Keratinocyte (primary cell): ENCODE measurements at regions not wholly inside any gene's neighbourhood (a gene's known extent, or its start where the extent isn't known, plus 50 kb on each side); places are given as distances from the start of the nearest gene placed in this dataset.
A peak's percentile ranks its signal among the peaks of the same experiment; 100 is the strongest.

Experiments used
- DNase-seq: peaks from one replicate; pipeline ENCODE4 v3.0.0-alpha.2; 2011; ENCODE audit warnings: low read depth, missing footprints, low spot score
- FAIRE-seq: peaks from 2 replicates; lab custom pipeline; 2011; peaks lifted over from hg19 to GRCh38; lab: Jason Lieb, UNC
- H2AFZ ChIP-seq: 2 replicates; pipeline ENCODE4 v1.6.0; 2012; ENCODE audit warnings: low read length, control low read depth, inconsistent platforms; ENCODE audit not compliant: control insufficient read depth
- H3K27ac ChIP-seq: 2 replicates; pipeline ENCODE4 v1.5.1; 2011; ENCODE audit warnings: low read length; ENCODE audit not compliant: control insufficient read depth, insufficient read depth
- H3K27me3 ChIP-seq: 3 replicates; pipeline ENCODE4 v1.6.0; 2011; ENCODE audit warnings: low read length; ENCODE audit not compliant: control insufficient read depth, insufficient read depth; ENCODE audit errors: extremely low read depth
- H3K36me3 ChIP-seq, 2 experiments: 2 replicates in 1 of 2; 3 replicates in 1 of 2; pipeline ENCODE4 v1.5.1; 2011; ENCODE audit warnings: low read length in 2 of 2, mild to moderate bottlenecking in 1 of 2; ENCODE audit not compliant: control insufficient read depth in 2 of 2, insufficient read depth in 2 of 2; ENCODE audit errors: extremely low read depth in 1 of 2
- H3K4me1 ChIP-seq: 3 replicates; pipeline ENCODE4 v1.5.1; 2011; ENCODE audit warnings: low read length; ENCODE audit not compliant: control insufficient read depth, insufficient read depth; ENCODE audit errors: extremely low read depth
- H3K4me2 ChIP-seq: 3 replicates; pipeline ENCODE4 v1.6.0; 2011; ENCODE audit warnings: low read depth, low read length; ENCODE audit not compliant: control insufficient read depth, insufficient read depth; ENCODE audit errors: extremely low read depth
- H3K4me3 ChIP-seq, 3 experiments: fragments of 200-600 bp in 1 of 3; sonication (generic) in 1 of 3; 2 replicates in 2 of 3; 3 replicates in 1 of 3; pipeline ENCODE4 v1.5.1; 2011 to 2016; ENCODE audit warnings: low read length in 3 of 3, mild to moderate bottlenecking in 3 of 3, control low read depth in 2 of 3, inconsistent platforms in 1 of 3, low read depth in 1 of 3, mixed read lengths in 1 of 3, mixed run types in 1 of 3, moderate library complexity in 1 of 3; ENCODE audit not compliant: control insufficient read depth in 2 of 3, insufficient read depth in 2 of 3; ENCODE audit errors: extremely low read depth in 1 of 3
- H3K79me2 ChIP-seq: 2 replicates; pipeline ENCODE4 v1.6.0; 2012; ENCODE audit warnings: low read length; ENCODE audit not compliant: control insufficient read depth, insufficient read depth
- H3K9ac ChIP-seq: 3 replicates; pipeline ENCODE4 v1.6.0; 2011; ENCODE audit warnings: low read length; ENCODE audit not compliant: control insufficient read depth, insufficient read depth; ENCODE audit errors: extremely low read depth
- H3K9me1 ChIP-seq: 3 replicates; pipeline ENCODE4 v1.6.0; 2011; ENCODE audit warnings: low read length; ENCODE audit not compliant: control insufficient read depth, insufficient read depth; ENCODE audit errors: extremely low read depth
- H3K9me3 ChIP-seq: 2 replicates; pipeline ENCODE4 v1.5.1; 2012; ENCODE audit warnings: low read depth, low read length; ENCODE audit not compliant: control insufficient read depth
- H4K20me1 ChIP-seq: 3 replicates; pipeline ENCODE4 v1.6.0; 2011; ENCODE audit warnings: low read length; ENCODE audit not compliant: control insufficient read depth, insufficient read depth; ENCODE audit errors: extremely low read depth
- CTCF ChIP-seq, 3 experiments: IDR thresholded peaks in 1 of 3; conservative IDR thresholded peaks in 1 of 3; optimal IDR thresholded peaks in 1 of 3; 2 replicates in 2 of 3; 3 replicates in 1 of 3; pipeline versions ENCODE3 to v1.5.1; 2011; ENCODE audit warnings: low read length in 3 of 3, mild to moderate bottlenecking in 3 of 3, moderate library complexity in 2 of 3, control low read depth in 1 of 3, inconsistent platforms in 1 of 3; ENCODE audit not compliant: insufficient read depth in 2 of 3; ENCODE audit errors: extremely low read depth in 1 of 3
- EZH2 ChIP-seq: IDR thresholded peaks from one replicate; pipeline ENCODE4 v1.6.1; 2012; ENCODE audit warnings: inconsistent platforms, mild to moderate bottlenecking, low read length, moderate library complexity
- dilution Hi-C: fragments of 300-500 bp; cut with MboI; formaldehyde crosslinking; loops from one replicate; pipeline ENCODE4 v1.7.0; 2020; ENCODE audit warnings: low sequenced_read_pairs; ENCODE audit not compliant: extremely low pct_ligation_motif_present

GRCh38 chr21:16407403-16408240 lies 677.8 kb downstream of the USP25 start:
- Histone ChIP-seq H3K4me2 (no peak overlapping the region), H3K4me1 (no peaks in the 10 kb centered on the region), H3K36me3 (no peaks in the 10 kb centered on the region), H3K27ac (no peak overlapping the region), H2AFZ (peak overlapping the region; percentile 20), H3K27me3 (no peaks in the 10 kb centered on the region), H3K79me2 (no peaks in the 10 kb centered on the region), H3K4me3 (no peak overlapping the region), H3K9ac (no peak overlapping the region), H3K9me1 (no peaks in the 10 kb centered on the region), H3K9me3 (no peaks in the 10 kb centered on the region), H4K20me1 (no peaks in the 10 kb centered on the region)
- TF ChIP-seq CTCF (optimal IDR thresholded peaks at IDR 0.05 in 1 of 3, IDR thresholded peaks at IDR 0.05 in 1 of 3, conservative IDR thresholded peaks at IDR 0.05 in 1 of 3; ENCODE audit: extremely low read depth in 1 of 3, insufficient read depth in 2 of 3, low read length in 3 of 3) (no peak), EZH2 (no peak)
- dilution Hi-C loops = no loop called here
- FAIRE-seq (no peak), DNase-seq (no peak)

- dilution Hi-C loops = no loop called here
- no peak overlapping the region for H3K4me3 ChIP-seq
- H2AFZ ChIP-seq = no peak overlapping the region
Measured at GRCh38 chr21:16408280-16408679, 678.5 kb downstream of the USP25 start.

More at GRCh38 chr21:16408280-16408679, 678.5 kb downstream of the USP25 start:
- Histone ChIP-seq H3K9me1 (no peaks in the 10 kb centered on the region), H3K27ac (no peak overlapping the region), H3K27me3 (no peaks in the 10 kb centered on the region), H3K36me3 (no peaks in the 10 kb centered on the region), H3K9me3 (no peaks in the 10 kb centered on the region), H3K4me2 (no peak overlapping the region), H4K20me1 (no peaks in the 10 kb centered on the region), H3K4me1 (no peaks in the 10 kb centered on the region), H3K79me2 (no peaks in the 10 kb centered on the region), H3K9ac (no peak overlapping the region)
- no peak for FAIRE-seq
- TF ChIP-seq EZH2 (no peak), CTCF (optimal IDR thresholded peaks at IDR 0.05 in 1 of 3, IDR thresholded peaks at IDR 0.05 in 1 of 3, conservative IDR thresholded peaks at IDR 0.05 in 1 of 3; ENCODE audit: extremely low read depth in 1 of 3, insufficient read depth in 2 of 3, low read length in 3 of 3) (no peak)
- DNase-seq = no peak
